22Rv1 (cell line): ENCODE measurements at regions not wholly inside any gene's neighbourhood (a gene's known extent, or its start where the extent isn't known, plus 50 kb on each side); places are given as distances from the start of the nearest gene placed in this dataset.

Source experiments
- H3K27ac ChIP-seq: fragments of 450-650 bp; 2 replicates; pipeline ENCODE4 v1.5.1; 2017
- ZFX ChIP-seq: fragments of 450-650 bp; IDR thresholded peaks from 2 replicates; pipeline ENCODE4 v1.6.1; 2017; ENCODE audit warnings: antibody characterized with exemption, borderline replicate concordance
- TF ChIP-seq, protein P1 (sequence below): fragments of 450-650 bp; IDR thresholded peaks from 2 replicates; pipeline ENCODE4 v1.5.1; 2017; ENCODE audit warnings: mild to moderate bottlenecking

DNA sequence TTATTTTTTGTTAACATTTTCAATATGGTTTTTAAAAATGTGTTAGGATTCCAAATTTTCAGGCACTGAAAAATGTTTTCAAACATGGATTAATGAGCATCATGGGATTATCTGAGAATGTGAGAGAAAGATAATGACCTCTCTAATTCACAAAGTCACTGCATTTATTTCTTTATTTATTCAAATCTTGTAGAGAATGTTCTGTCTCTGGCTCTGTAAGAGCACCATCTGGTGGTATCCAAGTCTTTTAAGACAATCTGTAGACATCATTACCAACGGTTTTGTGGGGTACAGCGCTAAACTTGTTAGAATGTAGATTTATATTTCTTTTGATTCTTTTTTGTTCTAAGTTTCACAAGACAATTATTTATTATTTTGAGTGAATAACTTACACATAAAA is 956.0 kb upstream of the NOVA1 start:
- H3K27ac ChIP-seq = no peak overlapping the region
- TF ChIP-seq, protein P1, sequence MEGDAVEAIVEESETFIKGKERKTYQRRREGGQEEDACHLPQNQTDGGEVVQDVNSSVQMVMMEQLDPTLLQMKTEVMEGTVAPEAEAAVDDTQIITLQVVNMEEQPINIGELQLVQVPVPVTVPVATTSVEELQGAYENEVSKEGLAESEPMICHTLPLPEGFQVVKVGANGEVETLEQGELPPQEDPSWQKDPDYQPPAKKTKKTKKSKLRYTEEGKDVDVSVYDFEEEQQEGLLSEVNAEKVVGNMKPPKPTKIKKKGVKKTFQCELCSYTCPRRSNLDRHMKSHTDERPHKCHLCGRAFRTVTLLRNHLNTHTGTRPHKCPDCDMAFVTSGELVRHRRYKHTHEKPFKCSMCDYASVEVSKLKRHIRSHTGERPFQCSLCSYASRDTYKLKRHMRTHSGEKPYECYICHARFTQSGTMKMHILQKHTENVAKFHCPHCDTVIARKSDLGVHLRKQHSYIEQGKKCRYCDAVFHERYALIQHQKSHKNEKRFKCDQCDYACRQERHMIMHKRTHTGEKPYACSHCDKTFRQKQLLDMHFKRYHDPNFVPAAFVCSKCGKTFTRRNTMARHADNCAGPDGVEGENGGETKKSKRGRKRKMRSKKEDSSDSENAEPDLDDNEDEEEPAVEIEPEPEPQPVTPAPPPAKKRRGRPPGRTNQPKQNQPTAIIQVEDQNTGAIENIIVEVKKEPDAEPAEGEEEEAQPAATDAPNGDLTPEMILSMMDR = peak; percentile 60
- no peak for TF ChIP-seq ZFX

GRCh38 chr14:27557445-27557844 is 959.6 kb upstream of the NOVA1 start:
- TF ChIP-seq, protein P1 = no peak
- no peak for TF ChIP-seq ZFX

GRCh38 chr14:27559848-27560247 is 962.0 kb upstream of the NOVA1 start:
- no peak for TF ChIP-seq ZFX
- TF ChIP-seq, protein P1 = no peak
- H3K27ac ChIP-seq = no peak overlapping the region

More at GRCh38 chr14:27557445-27557844, 959.6 kb upstream of the NOVA1 start:
- H3K27ac ChIP-seq = no peak overlapping the region

- TF ChIP-seq ZFX = no peak
- TF ChIP-seq, protein P1 = no peak
- H3K27ac ChIP-seq = no peak overlapping the region
Observed at GRCh38 chr14:27566843-27567382, 969.1 kb upstream of the NOVA1 start.

DNA sequence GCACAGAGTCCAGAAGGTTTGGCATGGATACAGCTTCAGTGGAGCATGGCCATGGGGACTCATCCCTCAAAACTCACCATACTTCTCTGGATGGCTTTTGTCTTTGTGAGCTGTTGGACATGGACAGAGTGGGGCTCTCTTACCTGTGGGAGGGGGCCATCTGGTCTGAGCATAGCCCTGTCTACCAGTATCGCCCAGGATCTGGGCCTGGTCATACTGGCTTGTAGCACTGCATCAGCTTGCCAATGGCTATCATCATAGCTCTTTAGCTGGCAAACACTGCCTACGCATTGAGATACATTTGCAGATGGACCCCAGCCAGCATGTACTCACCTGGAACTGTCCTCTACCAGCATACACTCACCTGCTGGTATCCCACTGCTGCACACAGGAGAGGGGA is 975.2 kb upstream of the NOVA1 start:
- no peak overlapping the region for H3K27ac ChIP-seq
- TF ChIP-seq ZFX = no peak
- TF ChIP-seq, protein P1 = no peak

GRCh38 chr14:27587103-27587502 is 989.3 kb upstream of the NOVA1 start:
- no peak overlapping the region for H3K27ac ChIP-seq
- no peak for TF ChIP-seq ZFX
- TF ChIP-seq, protein P1 = peak; percentile 29

DNA sequence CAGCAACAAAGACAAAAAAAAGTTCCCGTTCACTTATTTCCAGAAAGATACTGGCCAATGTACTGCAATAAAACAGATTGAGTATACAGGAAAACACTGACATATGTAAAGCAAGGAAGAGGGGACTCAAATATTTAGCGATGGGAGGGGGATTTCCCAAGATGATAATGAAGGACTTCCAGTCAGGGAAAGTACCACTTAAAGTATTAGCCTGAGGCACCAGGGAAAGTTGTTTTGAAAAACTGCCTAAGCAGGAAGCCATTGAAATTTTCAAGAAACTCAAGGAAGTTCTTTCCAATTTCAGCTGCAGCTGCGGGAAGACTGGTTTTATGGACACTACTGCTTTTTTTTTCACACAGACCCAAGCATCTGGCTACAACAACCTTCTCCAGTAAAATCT is 1007.4 kb upstream of the NOVA1 start:
- TF ChIP-seq, protein P1 = no peak
- TF ChIP-seq ZFX = no peak
- H3K27ac ChIP-seq = no peak overlapping the region
